GM18505 (cell line): ENCODE measurements at regions not wholly inside any gene's neighbourhood (a gene's known extent, or its start where the extent isn't known, plus 50 kb on each side); places are given as distances from the start of the nearest gene placed in this dataset.

Experiments
- ATAC-seq: cut with Tn5 transposase; IDR thresholded peaks from one replicate; pipeline ENCODE4 v1.9.1; 2021; ENCODE audit not compliant: unreplicated experiment
- POLR2A ChIP-seq: IDR thresholded peaks from 4 replicates; pipeline ENCODE4 v1.6.1; 2011; ENCODE audit warnings: borderline replicate concordance; ENCODE audit not compliant: insufficient read depth, insufficient read length; ENCODE audit errors: extremely low read depth

DNA sequence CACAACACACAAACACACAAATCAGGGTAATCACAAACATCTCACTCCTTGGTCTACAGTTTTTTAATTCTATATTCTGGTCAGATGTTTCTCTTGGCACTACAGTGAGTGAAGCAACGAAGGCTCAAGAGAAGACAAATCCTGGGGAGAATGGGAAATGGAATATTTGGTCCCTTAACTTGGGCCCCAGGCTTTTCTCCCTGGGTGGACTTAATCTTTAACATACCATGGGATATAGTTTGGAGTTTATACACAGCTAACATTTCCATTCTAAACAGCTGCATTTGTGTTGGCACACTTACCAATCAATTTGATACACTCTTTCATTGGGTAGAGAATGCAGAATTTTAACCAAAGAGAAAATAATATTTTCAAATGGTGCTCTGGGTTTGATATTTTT lies 1132.6 kb upstream of the SLC10A2 start:
- ATAC-seq, result no peak
- TF ChIP-seq POLR2A, result no peak

DNA sequence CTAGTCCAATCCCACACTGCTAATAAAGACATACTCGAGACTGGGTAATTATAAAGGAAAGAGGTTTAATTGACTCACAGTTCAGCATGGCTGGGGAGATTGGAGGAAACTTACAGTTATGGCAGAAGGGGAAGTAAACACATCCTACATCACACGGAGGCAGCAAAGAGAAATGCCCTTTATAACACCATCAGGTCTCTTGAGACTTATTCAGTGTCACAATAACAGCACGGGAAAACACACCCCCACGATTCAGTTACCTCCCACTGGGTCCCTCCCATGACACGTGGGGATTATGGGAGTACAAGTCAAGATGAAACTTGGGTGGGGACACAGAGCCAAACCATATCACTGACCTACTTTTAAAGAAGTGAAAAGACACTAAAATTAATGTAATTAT lies 1130.4 kb upstream of the SLC10A2 start:
- TF ChIP-seq POLR2A, result no peak
- no peak for ATAC-seq

DNA sequence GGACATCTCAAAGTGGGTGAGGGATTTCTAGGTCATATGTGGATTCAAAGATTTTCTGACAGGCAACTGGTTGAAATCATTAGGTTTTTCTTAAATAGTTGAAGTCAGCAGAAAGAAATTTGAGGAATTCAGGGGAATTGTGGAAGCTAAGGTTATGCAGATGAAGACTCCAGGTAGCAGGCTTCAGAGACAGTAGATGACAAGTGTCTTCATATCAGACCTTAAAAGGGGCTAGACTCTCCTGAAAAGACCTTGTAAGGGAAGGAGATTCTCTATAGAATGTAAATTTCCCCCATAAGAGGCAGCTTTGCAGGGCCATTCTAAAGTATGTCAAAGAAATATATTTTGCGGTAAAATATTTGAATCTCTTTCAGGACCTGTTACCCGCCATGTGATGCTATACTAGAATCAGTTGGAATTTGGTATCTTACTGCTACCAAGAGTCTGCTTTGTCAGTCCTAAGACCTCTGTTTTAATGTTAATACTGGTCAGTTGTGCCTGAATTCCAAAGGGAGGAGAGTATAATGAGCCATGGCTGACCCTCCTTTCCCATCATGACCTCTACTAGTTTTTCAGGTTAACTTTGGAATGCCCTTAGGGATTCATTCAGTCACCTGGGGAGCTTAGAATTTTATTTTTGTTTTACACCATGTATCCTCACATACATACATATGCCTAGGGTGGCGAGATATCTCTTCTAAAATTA lies 1115.5 kb upstream of the SLC10A2 start:
- no peak for TF ChIP-seq POLR2A
- no peak for ATAC-seq

DNA sequence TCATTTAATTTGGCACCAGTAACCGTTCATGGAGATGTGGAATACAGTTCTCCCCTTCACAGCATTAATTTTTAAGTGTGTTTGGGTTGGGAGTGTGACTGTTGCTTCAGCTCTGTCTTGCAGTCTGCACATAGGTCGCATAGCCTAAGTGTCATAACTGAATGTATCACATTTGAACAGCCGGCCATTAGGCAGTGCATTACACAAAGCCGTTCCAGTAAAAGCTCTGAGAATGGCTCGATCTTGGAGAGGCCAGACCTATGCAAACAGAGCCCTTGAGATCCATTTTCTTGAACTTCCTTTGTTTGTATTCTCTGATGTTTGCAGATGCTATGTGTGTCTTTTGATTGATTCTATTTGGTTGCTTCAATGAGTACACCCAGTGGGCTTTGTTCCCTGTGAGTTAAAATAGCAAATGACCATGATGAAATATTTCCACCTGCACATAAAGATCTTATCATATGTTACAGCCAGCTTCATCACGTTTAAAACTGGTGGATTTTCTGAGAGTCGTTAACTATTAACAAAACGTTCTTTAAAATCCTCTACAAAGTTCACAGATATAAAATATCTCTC lies 1104.9 kb upstream of the SLC10A2 start:
- TF ChIP-seq POLR2A, result no peak

DNA sequence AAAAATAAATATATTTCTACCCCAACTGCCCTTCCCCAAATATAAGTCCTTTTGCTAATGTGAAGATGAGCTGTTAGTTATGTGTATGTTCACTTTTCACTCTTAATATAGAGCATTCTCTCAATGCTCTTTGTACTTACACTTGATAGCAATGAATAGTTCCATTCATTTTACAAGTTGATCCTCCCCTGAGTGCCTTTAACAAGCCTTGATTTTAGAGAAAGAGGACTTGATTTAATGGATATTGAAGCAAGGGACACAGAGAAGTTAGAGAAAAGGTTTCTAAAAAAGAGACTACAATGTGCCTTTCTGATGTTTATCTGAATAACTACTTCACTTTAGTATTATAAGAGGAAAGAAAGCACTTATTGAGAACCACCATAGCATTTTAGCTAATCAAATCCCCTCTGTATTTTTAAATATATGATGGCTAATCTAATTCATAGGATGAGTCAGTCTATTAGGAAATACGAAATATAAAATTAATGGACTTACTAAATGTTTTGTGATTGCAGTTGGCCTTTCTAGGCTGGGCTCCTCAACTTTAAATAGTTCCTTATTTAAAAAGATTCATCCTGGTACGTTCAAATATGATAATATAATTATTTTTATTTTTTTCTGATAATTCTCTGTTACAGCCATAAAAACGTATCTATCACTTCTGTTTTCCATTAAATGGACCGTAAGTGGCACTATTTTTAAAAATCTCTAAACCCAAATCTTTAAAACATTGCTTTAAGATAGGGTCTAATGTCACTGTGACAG lies 1097.8 kb upstream of the SLC10A2 start:
- TF ChIP-seq POLR2A, result no peak
- no peak for ATAC-seq

More for the DNA sequence above, 1104.9 kb upstream of the SLC10A2 start:
- ATAC-seq, result no peak

DNA sequence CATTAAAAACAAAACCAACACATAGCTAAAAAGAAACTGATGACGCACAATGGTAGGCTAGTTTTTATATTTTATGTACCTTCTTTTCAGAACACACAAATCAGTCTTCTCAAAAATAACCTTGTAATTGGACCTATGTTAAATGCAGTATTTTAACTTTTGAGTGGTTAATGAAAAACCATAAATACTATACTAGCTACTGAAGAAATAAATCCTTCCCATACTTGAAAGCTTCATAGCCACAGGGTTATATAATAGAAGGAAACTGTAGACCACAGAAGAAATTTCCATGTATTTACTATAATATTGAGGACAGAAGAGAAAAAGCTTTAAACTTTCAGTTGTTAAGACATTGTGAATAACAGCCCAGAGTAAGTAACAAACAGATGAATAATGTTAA lies 1094.3 kb upstream of the SLC10A2 start:
- no peak for ATAC-seq
- no peak for TF ChIP-seq POLR2A

DNA sequence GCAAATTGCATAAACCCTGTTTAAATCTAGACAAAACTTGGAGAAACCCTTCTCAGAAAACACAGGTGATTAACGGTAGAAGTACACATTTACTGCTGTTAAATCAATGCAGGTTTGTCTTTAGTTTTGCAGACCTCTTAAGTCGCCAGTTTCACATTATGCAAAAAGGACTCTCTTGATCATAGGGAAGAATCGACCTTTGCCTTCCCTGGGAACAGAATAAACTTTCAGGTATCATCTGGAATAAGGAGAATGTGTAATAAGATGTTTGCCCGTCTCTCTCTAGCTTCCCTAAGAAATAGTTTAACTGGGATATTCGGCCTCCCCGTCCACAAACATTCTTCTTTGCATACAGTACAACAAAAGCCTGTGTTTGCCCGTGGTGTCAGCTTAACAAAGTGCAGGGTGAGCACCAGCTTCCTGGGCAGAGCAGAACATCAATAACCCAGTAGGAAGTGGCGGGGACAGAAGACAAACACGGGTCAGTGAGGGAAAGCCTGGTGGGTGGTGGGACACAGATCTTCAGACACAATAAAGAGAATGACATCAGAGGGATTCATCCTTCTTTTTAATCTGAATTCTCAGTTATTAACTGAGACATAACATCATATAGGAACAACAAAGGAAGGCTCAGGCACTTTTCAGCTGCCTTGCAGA lies 1077.7 kb upstream of the SLC10A2 start:
- TF ChIP-seq POLR2A, result no peak
- no peak for ATAC-seq

DNA sequence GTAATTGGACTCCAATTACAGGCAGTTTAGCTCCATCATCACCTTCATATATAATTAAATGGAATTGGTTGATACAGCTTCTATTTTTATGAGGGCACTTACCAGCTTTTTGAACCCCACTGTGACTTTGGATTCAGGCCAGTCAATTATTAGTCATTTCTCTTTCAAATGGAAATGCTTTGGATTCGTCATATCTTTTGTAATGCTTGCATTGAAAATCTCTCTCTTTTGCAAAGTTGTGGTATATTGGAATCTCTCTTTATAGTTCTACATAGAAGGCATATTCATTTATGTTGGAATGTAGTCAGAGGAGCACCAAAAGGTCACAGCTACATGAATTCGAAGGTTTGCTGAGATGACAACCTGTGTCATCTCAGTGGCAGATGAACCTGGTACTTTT lies 1074.3 kb upstream of the SLC10A2 start:
- TF ChIP-seq POLR2A, result no peak
- no peak for ATAC-seq

DNA sequence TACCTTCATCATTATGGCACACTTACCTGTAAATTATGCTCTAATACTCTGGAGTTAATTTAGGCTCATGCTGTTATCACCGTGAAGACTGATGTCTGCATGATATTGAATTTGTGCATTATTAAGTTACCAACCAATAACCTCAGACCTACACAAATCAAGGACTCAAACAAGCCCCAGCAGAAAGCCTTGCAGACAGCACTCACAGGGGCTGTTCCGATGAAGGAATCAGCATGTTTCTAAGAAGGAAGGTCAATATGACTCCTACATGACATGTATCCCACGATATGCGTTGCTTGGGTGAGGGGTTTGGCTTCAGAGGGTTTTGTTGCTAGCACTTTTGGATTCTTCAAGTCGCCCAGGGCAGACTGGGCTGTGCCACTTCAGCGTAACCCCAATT lies 1071.2 kb upstream of the SLC10A2 start:
- no peak for TF ChIP-seq POLR2A
- no peak for ATAC-seq

DNA sequence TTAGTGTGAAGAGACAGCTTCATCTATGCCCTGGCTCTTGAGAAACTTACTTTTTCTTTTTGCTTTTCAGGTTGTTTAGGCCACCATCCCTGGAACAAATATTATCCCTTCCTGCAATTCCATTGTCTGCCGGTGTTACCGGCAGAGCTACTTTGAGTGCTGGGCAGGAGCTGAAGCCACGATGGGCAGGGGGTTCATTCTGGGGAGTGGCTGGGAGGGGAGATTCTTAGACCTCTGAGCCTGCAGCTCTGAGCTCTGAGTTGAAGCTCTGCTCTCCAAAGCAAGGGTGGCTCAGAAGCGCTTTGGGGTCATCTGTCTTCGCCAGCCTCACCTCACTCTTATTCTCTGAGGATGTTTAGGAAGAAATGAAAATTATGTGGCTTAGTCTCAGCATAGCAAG lies 1066.6 kb upstream of the SLC10A2 start:
- no peak for ATAC-seq
- no peak for TF ChIP-seq POLR2A

DNA sequence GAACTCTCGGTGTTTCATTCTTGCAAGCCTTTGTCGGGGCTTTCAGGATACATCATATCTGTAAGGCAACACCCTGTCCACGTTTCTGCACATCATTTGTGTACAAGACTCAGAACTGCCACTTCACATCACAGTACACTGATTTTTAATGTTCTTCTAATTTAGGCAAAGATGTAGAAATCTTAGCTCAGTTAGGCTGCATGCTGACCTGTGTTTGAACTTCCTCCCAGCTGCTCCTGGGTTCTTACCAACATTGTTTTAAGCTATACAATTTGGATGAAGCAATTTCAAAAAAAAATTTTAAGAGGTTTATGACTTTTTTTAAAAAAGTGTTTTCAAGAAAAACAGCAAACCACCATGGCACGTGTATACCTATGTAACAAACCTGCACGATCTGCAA lies 1047.9 kb upstream of the SLC10A2 start:
- no peak for ATAC-seq
- TF ChIP-seq POLR2A, result no peak

DNA sequence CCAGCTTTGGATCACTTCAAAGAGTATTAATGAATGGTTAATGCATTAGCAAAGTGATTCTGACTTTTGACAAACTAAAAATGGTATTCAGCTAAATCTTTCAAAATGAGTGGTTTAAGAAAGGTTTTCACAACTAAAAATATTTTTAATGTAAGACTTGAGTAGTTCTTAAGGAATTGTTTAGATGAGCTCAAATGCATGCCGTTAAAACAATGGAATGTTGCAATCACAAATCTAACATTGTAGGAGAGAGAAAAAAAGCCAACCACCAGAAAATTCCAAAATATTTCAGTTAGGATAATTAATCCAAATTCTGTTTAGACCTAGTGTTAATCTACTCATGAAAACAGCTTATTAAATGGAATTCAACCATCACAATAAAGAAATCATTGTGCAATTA lies 1044.8 kb upstream of the SLC10A2 start:
- no peak for ATAC-seq
- no peak for TF ChIP-seq POLR2A

DNA sequence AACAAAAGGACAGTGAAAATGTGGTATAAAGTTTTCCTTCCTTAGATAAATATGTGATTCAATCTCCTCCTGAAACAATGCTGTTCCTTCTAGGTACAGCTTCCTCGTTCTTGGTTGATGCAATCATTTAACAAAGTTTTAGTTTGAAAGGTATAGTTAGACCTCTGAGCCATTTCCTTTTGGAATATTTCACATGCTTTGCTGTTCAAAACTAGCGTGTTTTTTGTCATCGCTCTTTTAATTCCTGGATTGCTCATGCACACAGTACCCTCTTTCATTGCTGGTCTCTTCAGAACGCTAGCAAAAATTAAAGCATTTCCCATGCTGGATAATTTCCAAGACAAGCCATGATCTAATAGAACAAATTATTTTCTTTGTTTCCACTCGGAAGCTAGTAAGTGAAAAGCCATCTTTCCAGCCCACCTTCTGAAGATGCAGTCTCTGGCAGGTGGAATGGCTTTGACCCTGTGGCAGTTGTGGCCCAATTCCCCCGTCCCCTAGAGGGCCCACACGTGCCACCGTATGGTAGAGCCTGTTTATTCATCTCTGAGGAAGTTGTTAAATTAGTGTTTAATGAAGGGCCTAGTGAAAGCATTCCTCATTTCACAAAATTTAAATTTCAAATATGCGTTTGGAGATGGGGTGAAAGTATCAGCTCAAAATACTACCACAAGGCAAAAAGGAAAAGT lies 1040.6 kb upstream of the SLC10A2 start:
- ATAC-seq, result no peak
- no peak for TF ChIP-seq POLR2A
